ENCODE measurements at regions not wholly inside any gene's neighbourhood (a gene's known extent, or its start where the extent isn't known, plus 50 kb on each side); places are given as distances from the start of the nearest gene placed in this dataset.

DNA sequence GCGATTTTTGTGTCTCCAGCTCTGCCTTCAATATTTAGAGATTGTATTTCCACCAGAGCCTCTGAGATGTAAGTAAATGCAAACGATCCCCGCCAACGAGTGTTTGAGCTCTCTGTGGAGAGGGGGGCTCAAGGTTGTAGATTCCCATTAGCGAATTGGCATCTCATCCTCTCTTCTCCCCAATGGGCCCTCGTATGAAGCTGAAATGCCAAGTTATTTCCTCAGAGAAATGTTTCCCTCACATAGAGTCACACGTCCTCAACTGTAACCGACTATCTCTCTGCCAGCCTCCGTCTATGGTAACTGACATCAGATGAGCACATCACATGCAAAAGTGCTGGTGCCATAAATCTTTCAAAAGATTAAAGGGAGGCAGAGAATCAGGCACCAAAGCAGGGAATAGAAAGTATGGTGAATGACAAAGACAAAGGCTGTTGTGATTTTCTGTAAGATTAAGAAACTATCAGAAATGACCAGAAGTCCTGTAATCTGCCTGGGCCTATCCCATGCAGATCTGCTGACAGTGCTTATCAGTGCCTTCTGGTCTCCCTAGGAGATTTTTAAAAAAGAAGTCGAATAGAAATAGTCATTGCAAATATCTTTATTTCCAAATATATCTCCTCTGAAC, 157.1 kb downstream of the PDGFRA start:
- Histone ChIP-seq H3K18ac (ENCODE audit: low read depth, low read length) (no peak overlapping the region), H3K23ac (ENCODE audit: low read depth, low read length) (no peak overlapping the region), H4K8ac (ENCODE audit: low read depth in 2 of 2, low read length in 2 of 2) (no peak overlapping the region), H3K4ac (ENCODE audit: low read depth, low read length) (no peak overlapping the region), H3K79me1 (ENCODE audit: low read depth in 1 of 2, low read length in 2 of 2) (no peaks in the 10 kb centered on the region), H3K9ac (ENCODE audit: low read depth, low read length) (no peak overlapping the region), H2BK5ac (ENCODE audit: low read depth, low read length, poor library complexity, severe bottlenecking) (no peak overlapping the region), H3K4me3 (ENCODE audit: insufficient read depth, low read depth, low read length) (no peak overlapping the region), H3K9me1 (ENCODE audit: insufficient read depth, low read length) (no peaks in the 10 kb centered on the region), H3K4me1 (ENCODE audit: control insufficient read depth, insufficient read depth, low read length) (no peaks in the 10 kb centered on the region), H2AK9ac (replicated peaks; ENCODE audit: low read depth, low read length, poor library complexity) (no peak overlapping the region), H4K20me1 (ENCODE audit: insufficient read depth, low read length) (no peaks in the 10 kb centered on the region), H2BK15ac (ENCODE audit: low read depth, low read length) (no peak overlapping the region), H4K91ac (ENCODE audit: insufficient read depth, low read depth, low read length) (no peak overlapping the region), H3K27me3 (ENCODE audit: control insufficient read depth, insufficient read depth, low read length) (no peaks in the 10 kb centered on the region; the same call in 1 of the 2 replicates), H3K14ac (replicated peaks; ENCODE audit: low read depth, low read length) (no peak overlapping the region), H2BK120ac (ENCODE audit: low read depth, low read length) (no peak overlapping the region), H2BK20ac (ENCODE audit: low read depth, low read length) (no peak overlapping the region), H3K36me3 (ENCODE audit: control insufficient read depth, insufficient read depth, low read length) (no peaks in the 10 kb centered on the region), H3K56ac (ENCODE audit: extremely low read depth, insufficient read depth, low read length) (no peak overlapping the region), H4K5ac (ENCODE audit: low read depth, low read length) (no peak overlapping the region), H3K4me2 (ENCODE audit: low read depth, low read length) (no peak overlapping the region), H3K9me3 (ENCODE audit: control insufficient read depth, insufficient read depth, low read length) (no peaks in the 10 kb centered on the region), H2AK5ac (ENCODE audit: low read depth, low read length) (no peak overlapping the region), H3K27ac (ENCODE audit: insufficient read depth, low read length) (no peak overlapping the region), H2AFZ (replicated peaks; ENCODE audit: low read length, poor library complexity) (no peak overlapping the region)
- ChIA-PET CTCF (no interaction called here), POLR2A (ENCODE audit: unreplicated experiment) (no interaction called here)
- BruUV-seq (replicated peaks), result no TSS peak
- intact Hi-C loops (cut with micrococcal nuclease), result loop anchor here (10.0 kb wide), 1 partner anchor 459 kb away; no protein-coding TSS in a partner anchor
- WGBS, 2 experiments (ENCODE audit: extremely low coverage in 2 of 2, insufficient read length in 1 of 2), result 60% methylated on average over 1 of the region's 10 CpGs; no CpG with 5 or more reads in 1 of the 2 experiments
- ATAC-seq (ENCODE audit: low read depth), result no peak
- dilution Hi-C loops (cut with HindIII; ENCODE audit: low sequenced_read_pairs, unreplicated experiment), result no loop called here
- in situ Hi-C loops (cut with MboI; ENCODE audit: low sequenced_read_pairs), result loop anchor here (25.0 kb wide), 1 partner anchor 926 kb away; no protein-coding TSS in a partner anchor
- DNase-seq, result no peak
- TF ChIP-seq MAFK (IDR thresholded peaks at IDR 0.05; ENCODE audit: low read depth, low read length) (peak; percentile 45), CEBPB (IDR thresholded peaks at IDR 0.05; ENCODE audit: low read depth, low read length) (no peak)

Data from IMR-90 (cell line).